GM12878 (cell line): ENCODE measurements at regions not wholly inside any gene's neighbourhood (a gene's known extent, or its start where the extent isn't known, plus 50 kb on each side); places are given as distances from the start of the nearest gene placed in this dataset.

Experiments
- ATAC-seq: fragments of 200-7000 bp; cut with Tn5 transposase; 3 replicates; pipeline ENCODE4 v1.9.1; 2020; ENCODE audit warnings: mild to moderate bottlenecking, moderate library complexity
- BruUV-seq: library from RNA; stranded (reverse); fragments of 400-500 nt; replicated peaks from 2 replicates; lab custom pipeline; 2021; lab: Mats Ljungman, UMichigan
- CTCF ChIA-PET: fragments of 300-600 bp; sonication (Branson Sonifier 250); formaldehyde crosslinking; extraction: SDS; loops from one replicate; lab custom pipeline; 2021; ENCODE audit warnings: inconsistent platforms; lab: Yijun Ruan, JAX
- POLR2A ChIA-PET: fragments of 350-600 bp; formaldehyde crosslinking; extraction: SDS; loops from one replicate; lab custom pipeline; 2021; ENCODE audit warnings: inconsistent platforms; lab: Charles Lee
- RAD21 ChIA-PET: fragments of 300-600 bp; sonication (Branson Sonifier 250); formaldehyde crosslinking; loops from one replicate; lab custom pipeline; 2023; ENCODE audit warnings: antibody characterized with exemption; ENCODE audit not compliant: unreplicated experiment; lab: Charles Lee
- SMC1A ChIA-PET: fragments of 300-600 bp; sonication (Branson Sonifier 250); formaldehyde crosslinking; loops from one replicate; lab custom pipeline; 2023; ENCODE audit not compliant: unreplicated experiment, uncharacterized antibody; lab: Charles Lee
- DNase-seq: peaks from one replicate; pipeline ENCODE4 v3.0.0-alpha.2; 2011; ENCODE audit warnings: low read depth, low spot score
- FAIRE-seq: peaks from 3 replicates; lab custom pipeline; 2011; peaks lifted over from hg19 to GRCh38; lab: Jason Lieb, UNC
- H2AFZ ChIP-seq: 2 replicates; pipeline ENCODE4 v1.6.0; 2011; ENCODE audit warnings: low read depth, low read length, control low read depth; ENCODE audit not compliant: control insufficient read depth
- H3K27ac ChIP-seq: 2 replicates; pipeline ENCODE4 v1.5.1; 2011; ENCODE audit warnings: control low read depth; ENCODE audit not compliant: control insufficient read depth, insufficient read depth
- H3K27me3 ChIP-seq, 2 experiments: replicated peaks in 1 of 2; 2 replicates each; pipeline versions ENCODE4 v1.6.0 to v1.6.1; 2011; ENCODE audit warnings: low read length in 1 of 2; ENCODE audit not compliant: control insufficient read depth in 2 of 2, insufficient read depth in 2 of 2
- H3K36me3 ChIP-seq, 2 experiments: 2 replicates each; pipeline ENCODE4 v1.5.1; 2011; ENCODE audit warnings: low read length in 1 of 2; ENCODE audit not compliant: control insufficient read depth in 2 of 2, insufficient read depth in 2 of 2
- H3K4me1 ChIP-seq: 2 replicates; pipeline ENCODE4 v1.6.1; 2011; ENCODE audit warnings: mild to moderate bottlenecking, low read length, moderate library complexity, mixed read lengths; ENCODE audit not compliant: control insufficient read depth, insufficient read depth
- H3K4me2 ChIP-seq: 2 replicates; pipeline ENCODE4 v1.6.0; 2011; ENCODE audit warnings: control low read depth; ENCODE audit not compliant: control insufficient read depth, insufficient read depth
- H3K4me3 ChIP-seq: fragments of 200-600 bp; sonication (generic); 2 replicates; pipeline ENCODE4 v1.5.1; 2016
- H3K79me2 ChIP-seq: 2 replicates; pipeline ENCODE4 v1.6.0; 2011; ENCODE audit warnings: low read length; ENCODE audit not compliant: control insufficient read depth, insufficient read depth
- H3K9ac ChIP-seq: 2 replicates; pipeline ENCODE4 v1.8.0; 2011; ENCODE audit warnings: low read length, control low read depth, mixed read lengths; ENCODE audit not compliant: control insufficient read depth, insufficient read depth
- H3K9me3 ChIP-seq: replicated peaks from 3 replicates; pipeline ENCODE4 v1.5.1; 2011; ENCODE audit warnings: mild to moderate bottlenecking, low read length; ENCODE audit not compliant: control insufficient read depth, insufficient read depth
- H4K20me1 ChIP-seq: 2 replicates; pipeline ENCODE4 v1.6.0; 2011; ENCODE audit not compliant: control insufficient read depth, insufficient read depth
- ESRRA ChIP-seq: IDR thresholded peaks from 2 replicates; pipeline ENCODE4 v1.6.1; 2012; ENCODE audit warnings: mild to moderate bottlenecking, low read length, improper control_type of control experiment
- MXI1 ChIP-seq: fragments of 150-350 bp; IDR thresholded peaks from 2 replicates; pipeline ENCODE4 v1.6.1; 2011; ENCODE audit warnings: low read depth, mild to moderate bottlenecking, inconsistent platforms, low read length, improper control_type of control experiment
- POLR2AphosphoS2 ChIP-seq: IDR thresholded peaks from 2 replicates; pipeline ENCODE4 v1.6.1; 2011; ENCODE audit warnings: low read depth, mild to moderate bottlenecking, low read length, improper control_type of control experiment, moderate library complexity
- POLR2AphosphoS5 ChIP-seq: IDR thresholded peaks from 2 replicates; pipeline ENCODE4 v1.6.1; 2011; ENCODE audit warnings: mild to moderate bottlenecking, low read length, inconsistent platforms
- RELA ChIP-seq: fragments of 450-650 bp; IDR thresholded peaks from 2 replicates; pipeline ENCODE4 v1.8.0; 2014; ENCODE audit warnings: borderline replicate concordance; ENCODE audit not compliant: partially characterized antibody
- RFX5 ChIP-seq: IDR thresholded peaks from 2 replicates; pipeline ENCODE4 v1.6.1; 2011; ENCODE audit warnings: low read depth, low read length, improper control_type of control experiment
- RUNX3 ChIP-seq: IDR thresholded peaks from 2 replicates; pipeline ENCODE4 v1.6.1; 2012; ENCODE audit warnings: low read length, inconsistent platforms
- SMAD5 ChIP-seq: IDR thresholded peaks from 2 replicates; pipeline ENCODE4 v1.6.1; 2016; ENCODE audit warnings: antibody characterized with exemption, low read depth
- SUPT20H ChIP-seq: IDR thresholded peaks from 2 replicates; pipeline ENCODE4 v1.6.1; 2011; ENCODE audit warnings: low read depth, mild to moderate bottlenecking, low read length, moderate library complexity, borderline replicate concordance; ENCODE audit not compliant: control insufficient read depth
- TARDBP ChIP-seq: IDR thresholded peaks from 2 replicates; pipeline ENCODE4 v1.6.1; 2016; ENCODE audit warnings: borderline replicate concordance
- ZNF622 ChIP-seq: fragments of 450-650 bp; IDR thresholded peaks from 2 replicates; pipeline ENCODE4 v1.6.1; 2017; ENCODE audit warnings: mild to moderate bottlenecking, inconsistent platforms
- WGBS: methylation state at CpG from one replicate; pipeline ENCODE4 v1.1.6; 2016; ENCODE audit warnings: low lambda C conversion rate; ENCODE audit not compliant: insufficient replicate concordance, insufficient coverage; ENCODE audit errors: missing lambda C conversion rate; 5-methylcytosine and 5-hydroxymethylcytosine counted together
- in situ Hi-C: fragments of 300-500 bp; cut with MboI; formaldehyde crosslinking; loops from 9 replicates; pipeline ENCODE4 v1.14.3; 2018; ENCODE audit warnings: mixed read lengths
- intact Hi-C: fragments of 100-400 bp; cut with micrococcal nuclease; formaldehyde crosslinking; loops from one replicate; pipeline ENCODE4 v1.14.2; 2022; ENCODE audit not compliant: unreplicated experiment
- TF ChIP-seq, protein P1 (sequence below): fragments of 450-650 bp; formaldehyde crosslinking; IDR thresholded peaks from 2 replicates; pipeline ENCODE4 v1.4.0; 2022; ENCODE audit warnings: mild to moderate bottlenecking, moderate library complexity
- TF ChIP-seq, protein P2 (sequence below): fragments of 450-650 bp; IDR thresholded peaks from 2 replicates; pipeline ENCODE4 v1.6.1; 2018; ENCODE audit warnings: borderline replicate concordance, mild to moderate bottlenecking; ENCODE audit not compliant: partially characterized antibody

DNA sequence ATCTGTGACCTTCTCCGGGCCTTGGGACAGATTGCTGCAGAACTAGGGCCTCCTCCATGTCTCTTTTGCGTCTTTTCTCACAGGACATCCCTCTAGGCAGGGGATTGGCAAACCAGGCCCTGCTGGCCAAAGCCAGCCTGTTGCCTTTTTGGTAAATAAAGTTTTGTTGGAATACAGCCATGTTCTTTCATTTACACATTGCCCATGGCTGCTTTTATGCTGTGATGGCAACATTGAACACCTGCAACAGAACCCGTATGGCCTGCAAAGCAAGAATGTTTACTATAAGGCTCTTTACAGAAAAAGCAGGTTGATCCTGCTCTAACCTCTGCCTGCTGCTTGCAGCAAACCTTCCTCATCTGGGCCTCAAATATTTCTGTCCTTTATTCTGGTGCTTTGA lies 56.8 kb upstream of the B3GAT1 start:
- BruUV-seq = no TSS peak
- ChIA-PET SMC1A (no interaction called here), RAD21 (no interaction called here), POLR2A (no interaction called here)
- intact Hi-C loops = no loop called here
- Histone ChIP-seq H3K4me2 (no peak overlapping the region), H3K36me3 (no peaks in the 10 kb centered on the region), H3K9ac (no peak overlapping the region), H3K27me3 (peaks cover 2 to 3% of the 10 kb centered on the region in 2 experiments; a peak in 2 of 4 replicates)
- no peak for ATAC-seq
- TF ChIP-seq, protein P1, sequence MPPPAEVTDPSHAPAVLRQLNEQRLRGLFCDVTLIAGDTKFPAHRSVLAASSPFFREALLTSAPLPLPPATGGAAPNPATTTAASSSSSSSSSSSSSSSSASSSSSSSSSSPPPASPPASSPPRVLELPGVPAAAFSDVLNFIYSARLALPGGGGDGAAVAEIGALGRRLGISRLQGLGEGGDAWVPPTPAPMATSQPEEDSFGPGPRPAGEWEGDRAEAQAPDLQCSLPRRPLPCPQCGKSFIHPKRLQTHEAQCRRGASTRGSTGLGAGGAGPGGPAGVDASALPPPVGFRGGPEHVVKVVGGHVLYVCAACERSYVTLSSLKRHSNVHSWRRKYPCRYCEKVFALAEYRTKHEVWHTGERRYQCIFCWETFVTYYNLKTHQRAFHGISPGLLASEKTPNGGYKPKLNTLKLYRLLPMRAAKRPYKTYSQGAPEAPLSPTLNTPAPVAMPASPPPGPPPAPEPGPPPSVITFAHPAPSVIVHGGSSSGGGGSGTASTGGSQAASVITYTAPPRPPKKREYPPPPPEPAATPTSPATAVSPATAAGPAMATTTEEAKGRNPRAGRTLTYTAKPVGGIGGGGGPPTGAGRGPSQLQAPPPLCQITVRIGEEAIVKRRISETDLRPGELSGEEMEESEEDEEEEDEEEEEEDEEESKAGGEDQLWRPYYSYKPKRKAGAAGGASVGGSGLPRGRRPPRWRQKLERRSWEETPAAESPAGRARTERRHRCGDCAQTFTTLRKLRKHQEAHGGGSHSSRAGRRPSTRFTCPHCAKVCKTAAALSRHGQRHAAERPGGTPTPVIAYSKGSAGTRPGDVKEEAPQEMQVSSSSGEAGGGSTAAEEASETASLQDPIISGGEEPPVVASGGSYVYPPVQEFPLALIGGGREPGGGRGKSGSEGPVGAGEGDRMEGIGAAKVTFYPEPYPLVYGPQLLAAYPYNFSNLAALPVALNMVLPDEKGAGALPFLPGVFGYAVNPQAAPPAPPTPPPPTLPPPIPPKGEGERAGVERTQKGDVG (CRISPR knock-in tag) = no peak
- TF ChIP-seq SMAD5 (no peak), ZNF622 (no peak), POLR2AphosphoS5 (no peak), RELA (no peak), RUNX3 (no peak), POLR2AphosphoS2 (no peak), SUPT20H (no peak), RFX5 (no peak), TARDBP (no peak), MXI1 (no peak), ESRRA (no peak)
- TF ChIP-seq, protein P2, sequence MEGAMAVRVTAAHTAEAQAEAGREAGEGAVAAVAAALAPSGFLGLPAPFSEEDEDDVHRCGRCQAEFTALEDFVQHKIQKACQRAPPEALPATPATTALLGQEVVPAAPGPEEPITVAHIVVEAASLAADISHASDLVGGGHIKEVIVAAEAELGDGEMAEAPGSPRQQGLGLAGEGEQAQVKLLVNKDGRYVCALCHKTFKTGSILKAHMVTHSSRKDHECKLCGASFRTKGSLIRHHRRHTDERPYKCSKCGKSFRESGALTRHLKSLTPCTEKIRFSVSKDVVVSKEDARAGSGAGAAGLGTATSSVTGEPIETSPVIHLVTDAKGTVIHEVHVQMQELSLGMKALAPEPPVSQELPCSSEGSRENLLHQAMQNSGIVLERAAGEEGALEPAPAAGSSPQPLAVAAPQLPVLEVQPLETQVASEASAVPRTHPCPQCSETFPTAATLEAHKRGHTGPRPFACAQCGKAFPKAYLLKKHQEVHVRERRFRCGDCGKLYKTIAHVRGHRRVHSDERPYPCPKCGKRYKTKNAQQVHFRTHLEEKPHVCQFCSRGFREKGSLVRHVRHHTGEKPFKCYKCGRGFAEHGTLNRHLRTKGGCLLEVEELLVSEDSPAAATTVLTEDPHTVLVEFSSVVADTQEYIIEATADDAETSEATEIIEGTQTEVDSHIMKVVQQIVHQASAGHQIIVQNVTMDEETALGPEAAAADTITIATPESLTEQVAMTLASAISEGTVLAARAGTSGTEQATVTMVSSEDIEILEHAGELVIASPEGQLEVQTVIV = no peak
- TF ChIP-seq, all 136 proteins: peak for 0
- H3K4me3 ChIP-seq = no peak overlapping the region
- no peak for FAIRE-seq
- H3K9me3 ChIP-seq = no peaks in the 10 kb centered on the region
- H3K4me1 ChIP-seq = no peaks in the 10 kb centered on the region
- no peak overlapping the region for H2AFZ ChIP-seq
- WGBS = 11% methylated on average over 3 of the region's 3 CpGs
- H4K20me1 ChIP-seq = no peaks in the 10 kb centered on the region
- CTCF ChIA-PET = no interaction called here
- no peak for DNase-seq
- in situ Hi-C loops = no loop called here
- no peak overlapping the region for H3K27ac ChIP-seq
- no peaks in the 10 kb centered on the region for H3K79me2 ChIP-seq
